ENCODE measurements at regions not wholly inside any gene's neighbourhood (a gene's known extent, or its start where the extent isn't known, plus 50 kb on each side); places are given as distances from the start of the nearest gene placed in this dataset.

DNA sequence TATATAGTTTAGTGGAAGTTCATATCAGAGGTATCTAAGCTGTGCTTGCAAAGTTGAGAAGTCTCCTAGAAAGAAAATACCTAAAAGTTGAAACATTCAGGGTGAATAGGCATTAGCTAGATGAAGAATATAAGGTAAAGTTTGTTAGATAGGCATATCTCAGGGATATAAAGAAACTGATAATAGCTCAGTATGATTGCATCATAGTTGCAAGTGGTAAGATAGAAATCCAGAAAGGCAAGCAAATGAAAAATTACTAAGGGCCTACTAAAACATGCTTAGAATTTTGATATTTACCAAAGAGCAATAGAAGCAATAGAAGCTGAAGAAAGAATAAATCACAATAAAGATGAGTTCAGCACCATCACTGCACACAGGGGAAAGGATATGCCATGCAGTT is 610.0 kb upstream of the ADGRL3 start:
- no peak for DNase-seq
- Histone ChIP-seq H3K4me3 (no peak overlapping the region), H3K27me3 (no peaks in the 10 kb centered on the region), H3K27ac (no peak overlapping the region), H3K9me3 (no peaks in the 10 kb centered on the region), H3K36me3 (no peaks in the 10 kb centered on the region), H3K4me1 (no peaks in the 10 kb centered on the region)
- TF ChIP-seq POLR2A (IDR thresholded peaks at IDR 0.05), result no peak
- TF ChIP-seq, protein P1, sequence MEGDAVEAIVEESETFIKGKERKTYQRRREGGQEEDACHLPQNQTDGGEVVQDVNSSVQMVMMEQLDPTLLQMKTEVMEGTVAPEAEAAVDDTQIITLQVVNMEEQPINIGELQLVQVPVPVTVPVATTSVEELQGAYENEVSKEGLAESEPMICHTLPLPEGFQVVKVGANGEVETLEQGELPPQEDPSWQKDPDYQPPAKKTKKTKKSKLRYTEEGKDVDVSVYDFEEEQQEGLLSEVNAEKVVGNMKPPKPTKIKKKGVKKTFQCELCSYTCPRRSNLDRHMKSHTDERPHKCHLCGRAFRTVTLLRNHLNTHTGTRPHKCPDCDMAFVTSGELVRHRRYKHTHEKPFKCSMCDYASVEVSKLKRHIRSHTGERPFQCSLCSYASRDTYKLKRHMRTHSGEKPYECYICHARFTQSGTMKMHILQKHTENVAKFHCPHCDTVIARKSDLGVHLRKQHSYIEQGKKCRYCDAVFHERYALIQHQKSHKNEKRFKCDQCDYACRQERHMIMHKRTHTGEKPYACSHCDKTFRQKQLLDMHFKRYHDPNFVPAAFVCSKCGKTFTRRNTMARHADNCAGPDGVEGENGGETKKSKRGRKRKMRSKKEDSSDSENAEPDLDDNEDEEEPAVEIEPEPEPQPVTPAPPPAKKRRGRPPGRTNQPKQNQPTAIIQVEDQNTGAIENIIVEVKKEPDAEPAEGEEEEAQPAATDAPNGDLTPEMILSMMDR (IDR thresholded peaks at IDR 0.05), result no peak
- TF ChIP-seq POLR2AphosphoS5 (IDR thresholded peaks at IDR 0.05), result no peak
- no peak for TF ChIP-seq EP300 (IDR thresholded peaks at IDR 0.05)
- intact Hi-C loops (cut with DNase I; ENCODE audit: low total_unique reads), result no loop called here

DNA sequence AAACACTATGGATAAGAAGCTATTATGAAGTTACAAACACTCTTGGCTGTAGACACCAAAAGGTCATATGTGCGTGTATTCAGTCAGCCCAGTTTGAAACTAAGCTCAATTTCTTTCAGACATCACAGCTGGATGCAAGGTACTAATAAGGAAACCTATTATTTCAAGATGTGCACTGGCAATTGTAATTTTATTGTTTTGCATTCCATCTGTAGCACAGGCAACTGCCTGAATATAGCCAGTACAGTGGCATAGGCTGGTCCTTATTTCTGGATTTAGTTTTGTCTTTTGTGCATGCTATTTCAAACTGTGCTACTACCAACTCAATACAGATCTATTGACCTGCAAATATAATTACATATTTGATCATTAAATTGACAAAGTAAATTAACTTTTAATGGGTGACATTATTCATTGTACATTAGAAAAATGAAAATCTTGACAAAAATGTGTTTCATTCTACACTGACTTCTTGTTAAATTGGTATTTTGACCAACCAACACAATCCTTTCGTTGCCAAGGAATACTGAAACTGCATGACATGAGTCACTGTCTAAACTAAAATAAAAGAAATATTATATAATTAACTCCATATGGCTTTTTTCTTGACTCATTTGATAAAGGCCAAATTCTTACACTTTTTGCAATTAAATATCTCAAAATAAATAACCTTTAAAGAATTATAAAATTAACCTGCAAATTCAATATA is 594.3 kb upstream of the ADGRL3 start:
- no peaks in the 10 kb centered on the region for H3K27me3 ChIP-seq
- H3K4me1 ChIP-seq, result no peaks in the 10 kb centered on the region
- TF ChIP-seq, protein P1 (IDR thresholded peaks at IDR 0.05), result no peak
- TF ChIP-seq EP300 (IDR thresholded peaks at IDR 0.05) (no peak), POLR2A (IDR thresholded peaks at IDR 0.05) (no peak), POLR2AphosphoS5 (IDR thresholded peaks at IDR 0.05) (no peak)
- H3K4me3 ChIP-seq, result no peak overlapping the region
- H3K36me3 ChIP-seq, result no peaks in the 10 kb centered on the region
- intact Hi-C loops (cut with DNase I; ENCODE audit: low total_unique reads), result no loop called here
- H3K9me3 ChIP-seq, result no peaks in the 10 kb centered on the region
- H3K27ac ChIP-seq, result no peak overlapping the region
- WGBS, 5 donors, result 58 to 73% (median 63%) methylated on average over 2 of the region's 2 CpGs
- no peak for DNase-seq

DNA sequence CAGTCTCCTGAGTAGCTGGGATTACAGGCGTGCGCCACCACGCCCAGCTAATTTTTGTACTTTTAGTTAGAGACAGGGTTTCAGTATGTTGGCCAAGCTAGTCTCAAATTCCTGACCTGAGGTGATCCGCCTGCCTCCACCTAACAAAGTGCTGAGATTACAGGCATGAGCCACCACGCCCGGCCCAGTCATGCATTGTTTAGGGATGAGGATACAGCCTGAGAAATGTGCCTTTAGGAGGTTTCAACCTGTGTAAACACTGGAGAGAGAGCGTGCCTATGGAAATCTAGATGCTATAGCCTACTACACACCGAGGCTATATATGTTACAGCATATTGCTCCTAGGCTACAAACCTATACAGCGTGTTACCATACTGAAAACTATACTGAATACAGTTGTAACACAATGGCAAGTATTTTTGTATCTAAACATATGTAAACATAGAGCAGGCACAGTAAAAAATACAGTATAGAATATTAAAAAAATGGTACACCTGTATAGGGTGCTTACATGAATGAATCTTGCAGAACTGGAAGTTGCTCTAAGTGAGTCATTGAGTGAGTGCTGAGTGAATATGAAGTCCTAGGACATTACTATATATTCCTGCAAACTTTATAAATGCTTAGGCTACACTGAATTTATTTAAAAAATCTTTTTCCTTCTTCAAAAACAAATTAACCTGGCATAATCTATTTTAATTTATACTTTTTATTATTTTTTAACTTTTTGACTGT is 588.2 kb upstream of the ADGRL3 start:
- Histone ChIP-seq H3K4me3 (no peak overlapping the region), H3K27me3 (no peaks in the 10 kb centered on the region), H3K36me3 (no peaks in the 10 kb centered on the region), H3K4me1 (no peaks in the 10 kb centered on the region), H3K27ac (no peak overlapping the region), H3K9me3 (peaks cover 0 to 13% (median 0%) of the 10 kb centered on the region in 4 donors)
- intact Hi-C loops (cut with DNase I; ENCODE audit: low total_unique reads), result no loop called here
- no peak for DNase-seq
- 70 to 82% (median 72%) methylated on average over 9 of the region's 9 CpGs for WGBS, 5 donors
- no peak for TF ChIP-seq EP300 (IDR thresholded peaks at IDR 0.05)
- TF ChIP-seq POLR2A (IDR thresholded peaks at IDR 0.05), result no peak
- TF ChIP-seq, protein P1 (IDR thresholded peaks at IDR 0.05), result no peak
- TF ChIP-seq POLR2AphosphoS5 (IDR thresholded peaks at IDR 0.05), result no peak

DNA sequence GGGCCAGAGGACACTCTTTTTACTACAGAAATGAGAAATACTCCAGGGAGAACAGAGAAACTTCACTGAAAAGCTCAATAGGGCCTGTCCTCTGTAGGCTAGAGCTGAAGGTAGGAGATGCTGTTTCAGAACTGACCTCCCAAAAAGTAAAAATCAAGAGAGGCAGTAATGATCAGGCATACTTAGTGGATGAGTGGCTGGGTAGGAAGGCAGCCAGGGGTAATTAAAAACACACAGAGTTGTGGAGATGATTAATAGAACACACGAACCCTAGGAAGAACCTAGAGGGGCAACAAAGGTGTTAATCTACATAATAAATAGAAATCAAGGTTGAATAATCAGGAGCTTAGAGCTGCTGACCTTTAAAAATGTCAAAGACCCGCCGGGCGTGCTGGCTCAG is 582.4 kb upstream of the ADGRL3 start:
- 78 to 89% (median 81%) methylated on average over 4 of the region's 4 CpGs for WGBS, 5 donors
- Histone ChIP-seq H3K36me3 (no peaks in the 10 kb centered on the region), H3K4me3 (no peak overlapping the region), H3K27me3 (no peaks in the 10 kb centered on the region), H3K4me1 (no peaks in the 10 kb centered on the region), H3K27ac (no peak overlapping the region), H3K9me3 (peaks cover 0 to 13% (median 0%) of the 10 kb centered on the region in 4 donors)
- intact Hi-C loops (cut with DNase I; ENCODE audit: low total_unique reads), result no loop called here
- DNase-seq, result no peak
- TF ChIP-seq EP300 (IDR thresholded peaks at IDR 0.05) (no peak), POLR2AphosphoS5 (IDR thresholded peaks at IDR 0.05) (no peak), POLR2A (IDR thresholded peaks at IDR 0.05) (no peak)
- TF ChIP-seq, protein P1 (IDR thresholded peaks at IDR 0.05), result no peak
